Keratinocyte (primary cell): ENCODE measurements at regions not wholly inside any gene's neighbourhood (a gene's known extent, or its start where the extent isn't known, plus 50 kb on each side); places are given as distances from the start of the nearest gene placed in this dataset.

Experiments
- DNase-seq: peaks from one replicate; pipeline ENCODE4 v3.0.0-alpha.2; 2011; ENCODE audit warnings: low read depth, missing footprints, low spot score
- FAIRE-seq: peaks from 2 replicates; lab custom pipeline; 2011; peaks lifted over from hg19 to GRCh38; lab: Jason Lieb, UNC
- H2AFZ ChIP-seq: 2 replicates; pipeline ENCODE4 v1.6.0; 2012; ENCODE audit warnings: low read length, control low read depth, inconsistent platforms; ENCODE audit not compliant: control insufficient read depth
- H3K27ac ChIP-seq: 2 replicates; pipeline ENCODE4 v1.5.1; 2011; ENCODE audit warnings: low read length; ENCODE audit not compliant: control insufficient read depth, insufficient read depth
- H3K27me3 ChIP-seq: 3 replicates; pipeline ENCODE4 v1.6.0; 2011; ENCODE audit warnings: low read length; ENCODE audit not compliant: control insufficient read depth, insufficient read depth; ENCODE audit errors: extremely low read depth
- H3K36me3 ChIP-seq, 2 experiments: 2 replicates in 1 of 2; 3 replicates in 1 of 2; pipeline ENCODE4 v1.5.1; 2011; ENCODE audit warnings: low read length in 2 of 2, mild to moderate bottlenecking in 1 of 2; ENCODE audit not compliant: control insufficient read depth in 2 of 2, insufficient read depth in 2 of 2; ENCODE audit errors: extremely low read depth in 1 of 2
- H3K4me1 ChIP-seq: 3 replicates; pipeline ENCODE4 v1.5.1; 2011; ENCODE audit warnings: low read length; ENCODE audit not compliant: control insufficient read depth, insufficient read depth; ENCODE audit errors: extremely low read depth
- H3K4me2 ChIP-seq: 3 replicates; pipeline ENCODE4 v1.6.0; 2011; ENCODE audit warnings: low read depth, low read length; ENCODE audit not compliant: control insufficient read depth, insufficient read depth; ENCODE audit errors: extremely low read depth
- H3K4me3 ChIP-seq, 3 experiments: fragments of 200-600 bp in 1 of 3; sonication (generic) in 1 of 3; 2 replicates in 2 of 3; 3 replicates in 1 of 3; pipeline ENCODE4 v1.5.1; 2011 to 2016; ENCODE audit warnings: low read length in 3 of 3, mild to moderate bottlenecking in 3 of 3, control low read depth in 2 of 3, inconsistent platforms in 1 of 3, low read depth in 1 of 3, mixed read lengths in 1 of 3, mixed run types in 1 of 3, moderate library complexity in 1 of 3; ENCODE audit not compliant: control insufficient read depth in 2 of 3, insufficient read depth in 2 of 3; ENCODE audit errors: extremely low read depth in 1 of 3
- H3K79me2 ChIP-seq: 2 replicates; pipeline ENCODE4 v1.6.0; 2012; ENCODE audit warnings: low read length; ENCODE audit not compliant: control insufficient read depth, insufficient read depth
- H3K9ac ChIP-seq: 3 replicates; pipeline ENCODE4 v1.6.0; 2011; ENCODE audit warnings: low read length; ENCODE audit not compliant: control insufficient read depth, insufficient read depth; ENCODE audit errors: extremely low read depth
- H3K9me1 ChIP-seq: 3 replicates; pipeline ENCODE4 v1.6.0; 2011; ENCODE audit warnings: low read length; ENCODE audit not compliant: control insufficient read depth, insufficient read depth; ENCODE audit errors: extremely low read depth
- H3K9me3 ChIP-seq: 2 replicates; pipeline ENCODE4 v1.5.1; 2012; ENCODE audit warnings: low read depth, low read length; ENCODE audit not compliant: control insufficient read depth
- H4K20me1 ChIP-seq: 3 replicates; pipeline ENCODE4 v1.6.0; 2011; ENCODE audit warnings: low read length; ENCODE audit not compliant: control insufficient read depth, insufficient read depth; ENCODE audit errors: extremely low read depth
- CTCF ChIP-seq, 3 experiments: IDR thresholded peaks in 1 of 3; conservative IDR thresholded peaks in 1 of 3; optimal IDR thresholded peaks in 1 of 3; 2 replicates in 2 of 3; 3 replicates in 1 of 3; pipeline versions ENCODE3 to v1.5.1; 2011; ENCODE audit warnings: low read length in 3 of 3, mild to moderate bottlenecking in 3 of 3, moderate library complexity in 2 of 3, control low read depth in 1 of 3, inconsistent platforms in 1 of 3; ENCODE audit not compliant: insufficient read depth in 2 of 3; ENCODE audit errors: extremely low read depth in 1 of 3
- EZH2 ChIP-seq: IDR thresholded peaks from one replicate; pipeline ENCODE4 v1.6.1; 2012; ENCODE audit warnings: inconsistent platforms, mild to moderate bottlenecking, low read length, moderate library complexity
- dilution Hi-C: fragments of 300-500 bp; cut with MboI; formaldehyde crosslinking; loops from one replicate; pipeline ENCODE4 v1.7.0; 2020; ENCODE audit warnings: low sequenced_read_pairs; ENCODE audit not compliant: extremely low pct_ligation_motif_present

- no peak for FAIRE-seq
- dilution Hi-C loops: no loop called here
These were observed 189.8 kb downstream of the SH3BP4 start for GRCh38 chr2:235141411-235142128.

GRCh38 chr2:235142601-235143000, 190.8 kb downstream of the SH3BP4 start:
- no peak overlapping the region for H3K27ac ChIP-seq
- no peak overlapping the region for H3K4me3 ChIP-seq
- no peaks in the 10 kb centered on the region for H3K9me3 ChIP-seq
- H4K20me1 ChIP-seq: no peaks in the 10 kb centered on the region
- no peak overlapping the region for H3K9ac ChIP-seq
- H3K79me2 ChIP-seq: no peaks in the 10 kb centered on the region
- no peak for FAIRE-seq
- TF ChIP-seq EZH2 (no peak), CTCF (optimal IDR thresholded peaks at IDR 0.05 in 1 of 3, IDR thresholded peaks at IDR 0.05 in 1 of 3, conservative IDR thresholded peaks at IDR 0.05 in 1 of 3; ENCODE audit: extremely low read depth in 1 of 3, insufficient read depth in 2 of 3, low read length in 3 of 3) (no peak)
- H3K4me1 ChIP-seq: no peaks in the 10 kb centered on the region
- peaks cover 15% of the 10 kb centered on the region for H3K27me3 ChIP-seq
- H3K9me1 ChIP-seq: no peaks in the 10 kb centered on the region
- H3K4me2 ChIP-seq: no peak overlapping the region
- H2AFZ ChIP-seq: no peak overlapping the region
- H3K36me3 ChIP-seq: no peaks in the 10 kb centered on the region
- no peak for DNase-seq
- dilution Hi-C loops: no loop called here

More at GRCh38 chr2:235141411-235142128, 189.8 kb downstream of the SH3BP4 start:
- Histone ChIP-seq H3K79me2 (no peaks in the 10 kb centered on the region), H3K4me3 (no peak overlapping the region), H3K27me3 (peaks cover 15% of the 10 kb centered on the region), H3K27ac (no peak overlapping the region), H3K4me1 (no peaks in the 10 kb centered on the region), H3K9me3 (no peaks in the 10 kb centered on the region), H3K4me2 (no peak overlapping the region), H3K36me3 (no peaks in the 10 kb centered on the region), H3K9ac (no peak overlapping the region), H4K20me1 (no peaks in the 10 kb centered on the region), H3K9me1 (no peaks in the 10 kb centered on the region), H2AFZ (no peak overlapping the region)
- TF ChIP-seq EZH2 (no peak), CTCF (optimal IDR thresholded peaks at IDR 0.05 in 1 of 3, IDR thresholded peaks at IDR 0.05 in 1 of 3, conservative IDR thresholded peaks at IDR 0.05 in 1 of 3; ENCODE audit: extremely low read depth in 1 of 3, insufficient read depth in 2 of 3, low read length in 3 of 3) (no peak)
- DNase-seq: no peak
